IMR-90 (cell line): ENCODE measurements at regions not wholly inside any gene's neighbourhood (a gene's known extent, or its start where the extent isn't known, plus 50 kb on each side); places are given as distances from the start of the nearest gene placed in this dataset.

Experiments
- ATAC-seq: fragments of 200-7000 bp; cut with Tn5 transposase; 2 replicates; pipeline ENCODE4 v1.9.1; 2020; ENCODE audit warnings: low read depth, mild to moderate bottlenecking, moderate library complexity
- BruUV-seq: library from RNA; stranded (reverse); fragments of 400-500 nt; replicated peaks from 2 replicates; lab custom pipeline; 2021; lab: Mats Ljungman, UMichigan
- CTCF ChIA-PET: fragments of 300-600 bp; formaldehyde crosslinking; extraction: SDS; loops from one replicate; lab custom pipeline; 2021; ENCODE audit warnings: antibody characterized with exemption; lab: Yijun Ruan, JAX
- POLR2A ChIA-PET: fragments of 300-600 bp; sonication (Branson Sonifier 250); formaldehyde crosslinking; loops from one replicate; lab custom pipeline; 2022; ENCODE audit warnings: antibody characterized with exemption; ENCODE audit not compliant: unreplicated experiment; lab: Charles Lee
- DNase-seq: peaks from one replicate; pipeline ENCODE4 v3.0.0; 2013
- H2AFZ ChIP-seq: replicated peaks from 2 replicates; pipeline ENCODE3; 2013; ENCODE audit warnings: low read length, mild to moderate bottlenecking; ENCODE audit not compliant: poor library complexity
- H2AK5ac ChIP-seq: 2 replicates; pipeline ENCODE4 v1.6.1; 2013; ENCODE audit warnings: low read depth, low read length, inconsistent platforms
- H2AK9ac ChIP-seq: replicated peaks from 2 replicates; pipeline ENCODE3; 2013; ENCODE audit warnings: mild to moderate bottlenecking, low read depth, low read length, moderate library complexity; ENCODE audit not compliant: poor library complexity
- H2BK120ac ChIP-seq: 2 replicates; pipeline ENCODE4 v1.6.1; 2013; ENCODE audit warnings: low read depth, low read length, inconsistent platforms
- H2BK15ac ChIP-seq: 3 replicates; pipeline ENCODE4 v1.6.1; 2013; ENCODE audit warnings: low read depth, low read length, inconsistent platforms
- H2BK20ac ChIP-seq: 2 replicates; pipeline ENCODE4 v1.6.1; 2013; ENCODE audit warnings: low read depth, mild to moderate bottlenecking, inconsistent platforms, low read length, moderate library complexity
- H2BK5ac ChIP-seq: 2 replicates; pipeline ENCODE4 v1.6.1; 2013; ENCODE audit warnings: mild to moderate bottlenecking, low read depth, low read length, inconsistent platforms; ENCODE audit not compliant: poor library complexity, severe bottlenecking
- H3K14ac ChIP-seq: replicated peaks from 2 replicates; pipeline ENCODE4 v1.6.1; 2013; ENCODE audit warnings: low read depth, low read length, inconsistent platforms
- H3K18ac ChIP-seq: 2 replicates; pipeline ENCODE4 v1.6.1; 2013; ENCODE audit warnings: low read depth, low read length, control low read depth
- H3K23ac ChIP-seq: 2 replicates; pipeline ENCODE4 v1.6.1; 2013; ENCODE audit warnings: low read depth, low read length, inconsistent platforms
- H3K27ac ChIP-seq: 2 replicates; pipeline ENCODE4 v1.5.1; 2013; ENCODE audit warnings: mild to moderate bottlenecking, control low read depth, low read length; ENCODE audit not compliant: insufficient read depth
- H3K27me3 ChIP-seq: 2 replicates; pipeline ENCODE4 v1.6.1; 2013; ENCODE audit warnings: low read length; ENCODE audit not compliant: control insufficient read depth, insufficient read depth
- H3K36me3 ChIP-seq: 2 replicates; pipeline ENCODE4 v1.6.1; 2013; ENCODE audit warnings: low read length, mixed read lengths; ENCODE audit not compliant: control insufficient read depth, insufficient read depth
- H3K4ac ChIP-seq: 2 replicates; pipeline ENCODE4 v1.6.1; 2013; ENCODE audit warnings: low read depth, low read length, inconsistent platforms
- H3K4me1 ChIP-seq: 2 replicates; pipeline ENCODE4 v1.6.1; 2013; ENCODE audit warnings: low read length, mixed read lengths; ENCODE audit not compliant: control insufficient read depth, insufficient read depth
- H3K4me2 ChIP-seq: 2 replicates; pipeline ENCODE4 v1.6.1; 2013; ENCODE audit warnings: low read depth, mild to moderate bottlenecking, control low read depth, low read length, moderate library complexity
- H3K4me3 ChIP-seq: 2 replicates; pipeline ENCODE4 v1.5.1; 2013; ENCODE audit warnings: low read depth, mild to moderate bottlenecking, control low read depth, low read length, moderate library complexity; ENCODE audit not compliant: insufficient read depth
- H3K56ac ChIP-seq: 2 replicates; pipeline ENCODE4 v1.6.1; 2013; ENCODE audit warnings: low read length, inconsistent platforms; ENCODE audit not compliant: insufficient read depth; ENCODE audit errors: extremely low read depth
- H3K79me1 ChIP-seq, 2 experiments: 2 replicates each; pipeline ENCODE4 v1.6.1; 2013; ENCODE audit warnings: low read length in 2 of 2, inconsistent platforms in 1 of 2, low read depth in 1 of 2
- H3K9ac ChIP-seq: 2 replicates; pipeline ENCODE4 v1.6.1; 2013; ENCODE audit warnings: low read depth, low read length, control low read depth
- H3K9me1 ChIP-seq: 2 replicates; pipeline ENCODE4 v1.6.1; 2013; ENCODE audit warnings: low read length, inconsistent platforms; ENCODE audit not compliant: insufficient read depth
- H3K9me3 ChIP-seq: 2 replicates; pipeline ENCODE4 v1.6.1; 2013; ENCODE audit warnings: low read length; ENCODE audit not compliant: control insufficient read depth, insufficient read depth
- H4K20me1 ChIP-seq: 2 replicates; pipeline ENCODE4 v1.6.1; 2013; ENCODE audit warnings: low read length, inconsistent platforms; ENCODE audit not compliant: insufficient read depth
- H4K5ac ChIP-seq: 2 replicates; pipeline ENCODE4 v1.6.1; 2013; ENCODE audit warnings: mild to moderate bottlenecking, low read depth, low read length, control low read depth
- H4K8ac ChIP-seq, 2 experiments: 2 replicates each; pipeline ENCODE4 v1.6.1; 2013; ENCODE audit warnings: low read depth in 2 of 2, low read length in 2 of 2, control low read depth in 1 of 2, inconsistent platforms in 1 of 2
- H4K91ac ChIP-seq: 2 replicates; pipeline ENCODE4 v1.6.1; 2013; ENCODE audit warnings: low read depth, low read length, inconsistent platforms; ENCODE audit not compliant: insufficient read depth
- BHLHE40 ChIP-seq: fragments of 150-350 bp; IDR thresholded peaks from 2 replicates; pipeline ENCODE4 v1.6.1; 2016; ENCODE audit warnings: mild to moderate bottlenecking, low read depth, low read length
- CEBPB ChIP-seq: IDR thresholded peaks from 2 replicates; pipeline ENCODE4 v1.6.1; 2012; ENCODE audit warnings: low read depth, low read length, improper control_type of control experiment
- CHD1 ChIP-seq: IDR thresholded peaks from 2 replicates; pipeline ENCODE4 v1.6.1; 2012; ENCODE audit warnings: low read depth, low read length, improper control_type of control experiment
- FOS ChIP-seq: fragments of 150-350 bp; IDR thresholded peaks from 2 replicates; pipeline ENCODE4 v1.6.1; 2016; ENCODE audit warnings: low read depth, low read length
- MAFK ChIP-seq: IDR thresholded peaks from 2 replicates; pipeline ENCODE4 v1.6.1; 2012; ENCODE audit warnings: low read depth, low read length, improper control_type of control experiment
- MAZ ChIP-seq: IDR thresholded peaks from 2 replicates; pipeline ENCODE4 v1.6.1; 2012; ENCODE audit warnings: low read depth, mild to moderate bottlenecking, low read length, improper control_type of control experiment, moderate library complexity, borderline replicate concordance
- MXI1 ChIP-seq: IDR thresholded peaks from 2 replicates; pipeline ENCODE4 v1.6.1; 2012; ENCODE audit warnings: low read depth, mild to moderate bottlenecking, low read length, moderate library complexity, borderline replicate concordance
- NFE2L2 ChIP-seq: fragments of 150-350 bp; IDR thresholded peaks from 2 replicates; pipeline ENCODE4 v1.6.1; 2016; ENCODE audit warnings: low read depth, mild to moderate bottlenecking, low read length
- POLR2A ChIP-seq: IDR thresholded peaks from 2 replicates; pipeline ENCODE4 v1.6.1; 2012; ENCODE audit warnings: mild to moderate bottlenecking, low read depth, low read length
- RAD21 ChIP-seq: IDR thresholded peaks from 2 replicates; pipeline ENCODE4 v1.6.1; 2012; ENCODE audit warnings: low read length, improper control_type of control experiment
- RCOR1 ChIP-seq: IDR thresholded peaks from 2 replicates; pipeline ENCODE4 v1.6.1; 2012; ENCODE audit warnings: mild to moderate bottlenecking, low read length, improper control_type of control experiment; ENCODE audit not compliant: insufficient replicate concordance
- RFX5 ChIP-seq: IDR thresholded peaks from 2 replicates; pipeline ENCODE4 v1.8.0; 2012; ENCODE audit warnings: low read depth, mild to moderate bottlenecking, low read length, moderate library complexity
- WGBS, 2 experiments: methylation state at CpG; one replicate each; pipeline versions ENCODE4 v1.1.5 to v1.1.7; 2013; ENCODE audit warnings: missing lambda C conversion rate in 2 of 2; ENCODE audit not compliant: insufficient read length in 1 of 2; ENCODE audit errors: extremely low coverage in 2 of 2; 5-methylcytosine and 5-hydroxymethylcytosine counted together
- dilution Hi-C: fragments of 300-500 bp; cut with HindIII; formaldehyde crosslinking; loops from one replicate; pipeline ENCODE4 v1.14.3; 2018; ENCODE audit warnings: low sequenced_read_pairs; ENCODE audit not compliant: unreplicated experiment
- in situ Hi-C: fragments of 300-500 bp; cut with MboI; formaldehyde crosslinking; loops from 3 replicates; pipeline ENCODE4 v1.14.3; 2019; ENCODE audit warnings: low sequenced_read_pairs, inconsistent platforms, mixed read lengths
- intact Hi-C: fragments of 100-400 bp; cut with micrococcal nuclease; formaldehyde crosslinking; loops from 2 replicates; pipeline ENCODE4 v1.10.0; 2022
- TF ChIP-seq, protein P1 (sequence below): conservative IDR thresholded peaks from 2 replicates; pipeline ENCODE4 v1.5.1; 2012; ENCODE audit warnings: mild to moderate bottlenecking, low read depth, low read length, improper control_type of control experiment
- TF ChIP-seq, protein P2 (sequence below): fragments of 150-350 bp; IDR thresholded peaks from 2 replicates; pipeline ENCODE4 v1.6.1; 2016; ENCODE audit warnings: low read depth, mild to moderate bottlenecking, low read length, moderate library complexity, borderline replicate concordance

DNA sequence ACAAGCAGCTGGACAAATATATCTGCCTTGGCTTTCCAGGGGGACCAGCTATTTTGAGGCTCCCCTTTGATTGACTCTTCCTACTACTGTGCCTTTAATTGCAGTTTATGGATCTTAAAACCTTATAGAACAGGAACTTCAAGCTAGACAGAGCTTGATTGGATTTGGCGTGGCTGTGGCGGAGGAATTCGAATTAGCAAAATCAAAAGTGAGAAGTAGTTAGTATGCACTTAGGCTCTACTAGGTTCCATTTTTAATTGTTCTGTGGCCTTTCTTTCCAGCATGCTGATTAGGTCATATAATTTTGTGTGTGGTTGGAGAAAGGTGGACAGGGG, 248.0 kb downstream of the HIVEP2 start:
- Histone ChIP-seq H4K91ac (no peak overlapping the region), H2BK120ac (no peak overlapping the region), H3K4ac (no peak overlapping the region), H2BK5ac (no peak overlapping the region), H3K14ac (no peak overlapping the region), H2BK15ac (no peak overlapping the region), H4K20me1 (no peaks in the 10 kb centered on the region), H3K56ac (no peak overlapping the region), H2BK20ac (no peak overlapping the region), H3K23ac (no peak overlapping the region), H3K4me2 (no peak overlapping the region), H3K27me3 (no peaks in the 10 kb centered on the region), H3K9me3 (no peaks in the 10 kb centered on the region), H3K79me1 (no peaks in the 10 kb centered on the region), H4K5ac (no peak overlapping the region), H3K4me3 (no peak overlapping the region), H3K9me1 (no peaks in the 10 kb centered on the region), H3K18ac (no peak overlapping the region), H3K27ac (no peak overlapping the region), H3K9ac (no peak overlapping the region), H4K8ac (no peak overlapping the region), H2AK9ac (no peak overlapping the region), H2AFZ (no peak overlapping the region), H3K4me1 (peaks cover 3% of the 10 kb centered on the region), H3K36me3 (no peaks in the 10 kb centered on the region), H2AK5ac (no peak overlapping the region)
- TF ChIP-seq, protein P1, sequence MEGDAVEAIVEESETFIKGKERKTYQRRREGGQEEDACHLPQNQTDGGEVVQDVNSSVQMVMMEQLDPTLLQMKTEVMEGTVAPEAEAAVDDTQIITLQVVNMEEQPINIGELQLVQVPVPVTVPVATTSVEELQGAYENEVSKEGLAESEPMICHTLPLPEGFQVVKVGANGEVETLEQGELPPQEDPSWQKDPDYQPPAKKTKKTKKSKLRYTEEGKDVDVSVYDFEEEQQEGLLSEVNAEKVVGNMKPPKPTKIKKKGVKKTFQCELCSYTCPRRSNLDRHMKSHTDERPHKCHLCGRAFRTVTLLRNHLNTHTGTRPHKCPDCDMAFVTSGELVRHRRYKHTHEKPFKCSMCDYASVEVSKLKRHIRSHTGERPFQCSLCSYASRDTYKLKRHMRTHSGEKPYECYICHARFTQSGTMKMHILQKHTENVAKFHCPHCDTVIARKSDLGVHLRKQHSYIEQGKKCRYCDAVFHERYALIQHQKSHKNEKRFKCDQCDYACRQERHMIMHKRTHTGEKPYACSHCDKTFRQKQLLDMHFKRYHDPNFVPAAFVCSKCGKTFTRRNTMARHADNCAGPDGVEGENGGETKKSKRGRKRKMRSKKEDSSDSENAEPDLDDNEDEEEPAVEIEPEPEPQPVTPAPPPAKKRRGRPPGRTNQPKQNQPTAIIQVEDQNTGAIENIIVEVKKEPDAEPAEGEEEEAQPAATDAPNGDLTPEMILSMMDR, result no peak
- TF ChIP-seq MXI1 (no peak), POLR2A (no peak), BHLHE40 (no peak), CEBPB (no peak), RFX5 (no peak), RCOR1 (no peak), MAFK (no peak), FOS (no peak), NFE2L2 (no peak), CHD1 (no peak), RAD21 (no peak), MAZ (no peak)
- TF ChIP-seq, protein P2, sequence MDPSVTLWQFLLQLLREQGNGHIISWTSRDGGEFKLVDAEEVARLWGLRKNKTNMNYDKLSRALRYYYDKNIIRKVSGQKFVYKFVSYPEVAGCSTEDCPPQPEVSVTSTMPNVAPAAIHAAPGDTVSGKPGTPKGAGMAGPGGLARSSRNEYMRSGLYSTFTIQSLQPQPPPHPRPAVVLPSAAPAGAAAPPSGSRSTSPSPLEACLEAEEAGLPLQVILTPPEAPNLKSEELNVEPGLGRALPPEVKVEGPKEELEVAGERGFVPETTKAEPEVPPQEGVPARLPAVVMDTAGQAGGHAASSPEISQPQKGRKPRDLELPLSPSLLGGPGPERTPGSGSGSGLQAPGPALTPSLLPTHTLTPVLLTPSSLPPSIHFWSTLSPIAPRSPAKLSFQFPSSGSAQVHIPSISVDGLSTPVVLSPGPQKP, result no peak
- CTCF ChIA-PET, result interaction anchor here (2.3 kb wide), 1 partner anchor 730 kb away, joined by 7 read pairs; no protein-coding TSS in a partner anchor
- POLR2A ChIA-PET, result no interaction called here
- intact Hi-C loops (no loop called here), dilution Hi-C loops (no loop called here), in situ Hi-C loops (loop anchor here (25.0 kb wide), 1 partner anchor 1315 kb away; the partner anchor contains the start of gene PLAGL1)
- no peak for ATAC-seq
- no TSS peak for BruUV-seq
- WGBS, 2 experiments, result 100% methylated on average over 3 of the region's 3 CpGs; no CpG with 5 or more reads in 1 of the 2 experiments
- no peak for DNase-seq
